HEK293 (cell line): ENCODE measurements at regions not wholly inside any gene's neighbourhood (a gene's known extent, or its start where the extent isn't known, plus 50 kb on each side); places are given as distances from the start of the nearest gene placed in this dataset.

Experiments used
- CTCF ChIA-PET: fragments of 350-600 bp; formaldehyde crosslinking; extraction: SDS; loops from one replicate; lab custom pipeline; 2021; ENCODE audit warnings: antibody characterized with exemption; lab: Yijun Ruan, JAX
- POLR2A ChIA-PET: fragments of 300-600 bp; formaldehyde crosslinking; extraction: SDS; loops from one replicate; lab custom pipeline; 2020; ENCODE audit warnings: antibody characterized with exemption, inconsistent platforms; lab: Yijun Ruan, JAX
- H3K27ac ChIP-seq: fragments of 200-500 bp; sonication (Bioruptor generic); 2 replicates; pipeline ENCODE4 v1.5.1; 2014; ENCODE audit warnings: low read depth, low read length, control low read depth, inconsistent platforms; ENCODE audit errors: extremely low read depth
- H3K36me3 ChIP-seq, 2 experiments: fragments of 200-500 bp in 1 of 2; sonication (Bioruptor generic) in 1 of 2; 1 replicate in 1 of 2; 2 replicates in 1 of 2; pipeline ENCODE4 v1.5.1; 2014 to 2017; ENCODE audit warnings: inconsistent platforms in 2 of 2, low read length in 2 of 2; ENCODE audit not compliant: control insufficient read depth in 2 of 2, insufficient read depth in 1 of 2
- H3K4me1 ChIP-seq: fragments of 200-500 bp; sonication (Bioruptor generic); 2 replicates; pipeline ENCODE4 v1.5.1; 2014; ENCODE audit warnings: mild to moderate bottlenecking, low read length, inconsistent platforms; ENCODE audit not compliant: control insufficient read depth, insufficient read depth
- H3K4me3 ChIP-seq: 2 replicates; pipeline ENCODE4 v1.5.1; 2011; ENCODE audit warnings: low read depth, mild to moderate bottlenecking, control low read depth, low read length, moderate library complexity
- H3K9me3 ChIP-seq: fragments of 200-500 bp; sonication (Bioruptor generic); 2 replicates; pipeline ENCODE4 v1.5.1; 2014; ENCODE audit warnings: low read depth, low read length, inconsistent platforms; ENCODE audit not compliant: control insufficient read depth, insufficient read depth
- GLIS2 ChIP-seq: fragments of 450-650 bp; formaldehyde crosslinking; IDR thresholded peaks from 2 replicates; pipeline ENCODE4 v1.5.1; 2016; ENCODE audit warnings: missing biosample characterization, missing genetic modification characterization
- IKZF3 ChIP-seq: fragments of 450-650 bp; IDR thresholded peaks from 2 replicates; pipeline ENCODE4 v1.5.0; 2018; ENCODE audit warnings: missing biosample characterization, mild to moderate bottlenecking, missing genetic modification characterization, moderate library complexity
- KLF7 ChIP-seq: fragments of 450-650 bp; formaldehyde crosslinking; IDR thresholded peaks from 2 replicates; pipeline ENCODE4 v1.5.1; 2016; ENCODE audit warnings: missing biosample characterization, missing genetic modification characterization, borderline replicate concordance
- MYNN ChIP-seq: fragments of 450-650 bp; formaldehyde crosslinking; IDR thresholded peaks from 2 replicates; pipeline ENCODE4 v1.5.1; 2016; ENCODE audit warnings: missing biosample characterization, missing genetic modification characterization, borderline replicate concordance
- OVOL3 ChIP-seq: fragments of 450-650 bp; formaldehyde crosslinking; IDR thresholded peaks from 2 replicates; pipeline ENCODE4 v1.5.1; 2016; ENCODE audit warnings: missing biosample characterization, missing genetic modification characterization
- REPIN1 ChIP-seq: fragments of 450-650 bp; formaldehyde crosslinking; IDR thresholded peaks from 2 replicates; pipeline ENCODE4 v1.5.1; 2017; ENCODE audit warnings: missing biosample characterization, missing genetic modification characterization, low read depth
- ZBTB48 ChIP-seq: fragments of 450-650 bp; formaldehyde crosslinking; IDR thresholded peaks from 2 replicates; pipeline ENCODE4 v1.5.1; 2016; ENCODE audit warnings: missing biosample characterization, missing genetic modification characterization
- ZNF2 ChIP-seq: fragments of 450-650 bp; formaldehyde crosslinking; IDR thresholded peaks from 2 replicates; pipeline ENCODE4 v1.5.1; 2016; ENCODE audit warnings: missing biosample characterization, missing genetic modification characterization
- ZNF366 ChIP-seq: fragments of 450-650 bp; formaldehyde crosslinking; conservative IDR thresholded peaks from 2 replicates; pipeline ENCODE4 v1.5.1; 2016; ENCODE audit warnings: missing biosample characterization, missing genetic modification characterization
- ZNF548 ChIP-seq: fragments of 450-650 bp; formaldehyde crosslinking; IDR thresholded peaks from 2 replicates; pipeline ENCODE4 v1.5.1; 2016; ENCODE audit warnings: missing biosample characterization, missing genetic modification characterization
- ZNF571 ChIP-seq: fragments of 450-650 bp; formaldehyde crosslinking; IDR thresholded peaks from 2 replicates; pipeline ENCODE4 v1.5.0; 2017; ENCODE audit warnings: missing biosample characterization, missing genetic modification characterization
- ZNF660 ChIP-seq: fragments of 450-650 bp; IDR thresholded peaks from 2 replicates; pipeline ENCODE4 v1.5.1; 2018; ENCODE audit warnings: missing biosample characterization, mild to moderate bottlenecking, missing genetic modification characterization
- ZNF768 ChIP-seq: fragments of 450-650 bp; formaldehyde crosslinking; IDR thresholded peaks from 2 replicates; pipeline ENCODE4 v1.5.1; 2018; ENCODE audit warnings: missing biosample characterization, mild to moderate bottlenecking, missing genetic modification characterization
- TF ChIP-seq, protein P1 (sequence below): fragments of 450-650 bp; formaldehyde crosslinking; IDR thresholded peaks from 2 replicates; pipeline ENCODE4 v1.5.1; 2016; ENCODE audit warnings: missing biosample characterization, missing genetic modification characterization, borderline replicate concordance
- TF ChIP-seq, protein P2 (sequence below): fragments of 450-650 bp; formaldehyde crosslinking; IDR thresholded peaks from 2 replicates; pipeline ENCODE4 v1.5.1; 2016; ENCODE audit warnings: missing biosample characterization, missing genetic modification characterization
- TF ChIP-seq, protein P3 (sequence below): fragments of 450-650 bp; formaldehyde crosslinking; IDR thresholded peaks from 2 replicates; pipeline ENCODE4 v1.5.1; 2016; ENCODE audit warnings: missing biosample characterization, missing genetic modification characterization

DNA sequence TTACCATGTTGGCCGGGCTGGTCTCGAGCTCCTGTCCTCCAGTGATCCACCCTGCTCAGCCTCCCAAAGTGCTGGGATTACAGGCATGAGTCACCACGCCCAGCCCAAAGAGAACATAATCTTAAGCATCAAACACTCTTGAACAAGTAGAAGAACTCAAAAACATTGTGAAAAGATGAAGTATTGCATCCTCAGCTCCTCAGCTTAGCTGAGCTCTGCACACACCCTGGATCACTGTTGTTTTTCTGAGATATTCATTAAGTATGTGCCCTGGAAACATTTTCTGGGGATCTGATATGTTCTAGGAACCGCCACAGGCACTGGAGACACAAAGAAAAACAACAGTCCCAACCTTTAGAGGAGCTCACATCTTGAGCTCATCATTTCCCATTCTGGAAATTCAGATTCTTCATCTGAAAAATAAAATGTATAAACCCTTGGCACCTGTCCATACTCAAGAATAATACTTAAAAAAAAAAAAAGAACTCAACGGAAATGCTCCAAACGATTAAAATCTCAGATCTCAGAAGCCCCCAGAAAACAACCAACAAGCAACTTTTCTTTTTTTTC lies 62.2 kb upstream of the ZNF462 start:
- ChIA-PET CTCF (interaction anchor here (0.6 to 1.1 kb wide), 4 partner anchors 9 to 166 kb away, joined by 3 to 4 read pairs (median 4); no protein-coding TSS in a partner anchor), POLR2A (no interaction called here)
- TF ChIP-seq KLF7 (tag by site-specific recombination) (no peak), OVOL3 (no peak), ZNF366 (no peak), IKZF3 (tag by site-specific recombination) (no peak), ZNF2 (no peak), ZBTB48 (no peak)
- TF ChIP-seq, protein P1, sequence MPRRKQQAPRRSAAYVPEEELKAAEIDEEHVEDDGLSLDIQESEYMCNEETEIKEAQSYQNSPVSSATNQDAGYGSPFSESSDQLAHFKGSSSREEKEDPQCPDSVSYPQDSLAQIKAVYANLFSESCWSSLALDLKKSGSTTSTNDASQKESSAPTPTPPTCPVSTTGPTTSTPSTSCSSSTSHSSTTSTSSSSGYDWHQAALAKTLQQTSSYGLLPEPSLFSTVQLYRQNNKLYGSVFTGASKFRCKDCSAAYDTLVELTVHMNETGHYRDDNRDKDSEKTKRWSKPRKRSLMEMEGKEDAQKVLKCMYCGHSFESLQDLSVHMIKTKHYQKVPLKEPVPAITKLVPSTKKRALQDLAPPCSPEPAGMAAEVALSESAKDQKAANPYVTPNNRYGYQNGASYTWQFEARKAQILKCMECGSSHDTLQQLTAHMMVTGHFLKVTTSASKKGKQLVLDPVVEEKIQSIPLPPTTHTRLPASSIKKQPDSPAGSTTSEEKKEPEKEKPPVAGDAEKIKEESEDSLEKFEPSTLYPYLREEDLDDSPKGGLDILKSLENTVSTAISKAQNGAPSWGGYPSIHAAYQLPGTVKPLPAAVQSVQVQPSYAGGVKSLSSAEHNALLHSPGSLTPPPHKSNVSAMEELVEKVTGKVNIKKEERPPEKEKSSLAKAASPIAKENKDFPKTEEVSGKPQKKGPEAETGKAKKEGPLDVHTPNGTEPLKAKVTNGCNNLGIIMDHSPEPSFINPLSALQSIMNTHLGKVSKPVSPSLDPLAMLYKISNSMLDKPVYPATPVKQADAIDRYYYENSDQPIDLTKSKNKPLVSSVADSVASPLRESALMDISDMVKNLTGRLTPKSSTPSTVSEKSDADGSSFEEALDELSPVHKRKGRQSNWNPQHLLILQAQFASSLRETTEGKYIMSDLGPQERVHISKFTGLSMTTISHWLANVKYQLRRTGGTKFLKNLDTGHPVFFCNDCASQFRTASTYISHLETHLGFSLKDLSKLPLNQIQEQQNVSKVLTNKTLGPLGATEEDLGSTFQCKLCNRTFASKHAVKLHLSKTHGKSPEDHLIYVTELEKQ (tag by site-specific recombination): no peak
- Histone ChIP-seq H3K27ac (no peak overlapping the region), H3K4me3 (no peak overlapping the region), H3K4me1 (no peaks in the 10 kb centered on the region), H3K36me3 (no peaks in the 10 kb centered on the region), H3K9me3 (no peaks in the 10 kb centered on the region)

DNA sequence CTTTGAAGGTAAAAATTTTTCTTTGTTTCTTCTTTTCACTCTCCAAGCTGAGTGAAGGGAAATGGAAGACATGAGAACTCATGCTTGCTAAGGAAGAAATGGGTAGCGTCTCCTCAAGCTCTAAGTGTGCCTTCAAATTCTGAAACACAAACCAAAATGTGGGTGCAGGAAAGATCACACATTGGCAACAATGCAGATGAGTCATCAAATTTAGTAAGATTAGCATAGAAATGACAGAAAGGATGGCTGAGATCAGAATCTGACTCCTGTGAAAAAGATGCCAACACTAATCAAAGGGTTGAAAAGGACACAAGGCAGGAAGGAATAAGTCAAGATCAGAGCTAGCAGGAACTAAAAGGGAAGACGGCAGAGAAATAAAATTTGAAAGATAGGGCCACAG lies 61.1 kb upstream of the ZNF462 start:
- Histone ChIP-seq H3K36me3 (no peaks in the 10 kb centered on the region), H3K27ac (no peak overlapping the region), H3K4me1 (no peaks in the 10 kb centered on the region), H3K4me3 (no peak overlapping the region), H3K9me3 (no peaks in the 10 kb centered on the region)
- ChIA-PET CTCF (no interaction called here), POLR2A (no interaction called here)
- no peak for TF ChIP-seq ZNF548 (tag by site-specific recombination)
- TF ChIP-seq REPIN1 (tag by site-specific recombination): no peak
- no peak for TF ChIP-seq ZNF571
- TF ChIP-seq, protein P2, sequence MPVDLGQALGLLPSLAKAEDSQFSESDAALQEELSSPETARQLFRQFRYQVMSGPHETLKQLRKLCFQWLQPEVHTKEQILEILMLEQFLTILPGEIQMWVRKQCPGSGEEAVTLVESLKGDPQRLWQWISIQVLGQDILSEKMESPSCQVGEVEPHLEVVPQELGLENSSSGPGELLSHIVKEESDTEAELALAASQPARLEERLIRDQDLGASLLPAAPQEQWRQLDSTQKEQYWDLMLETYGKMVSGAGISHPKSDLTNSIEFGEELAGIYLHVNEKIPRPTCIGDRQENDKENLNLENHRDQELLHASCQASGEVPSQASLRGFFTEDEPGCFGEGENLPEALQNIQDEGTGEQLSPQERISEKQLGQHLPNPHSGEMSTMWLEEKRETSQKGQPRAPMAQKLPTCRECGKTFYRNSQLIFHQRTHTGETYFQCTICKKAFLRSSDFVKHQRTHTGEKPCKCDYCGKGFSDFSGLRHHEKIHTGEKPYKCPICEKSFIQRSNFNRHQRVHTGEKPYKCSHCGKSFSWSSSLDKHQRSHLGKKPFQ (tag by site-specific recombination): no peak
- TF ChIP-seq ZNF660: no peak
- no peak for TF ChIP-seq MYNN
- TF ChIP-seq ZNF768 (tag by site-specific recombination): no peak
- TF ChIP-seq, protein P1 (tag by site-specific recombination): no peak
- no peak for TF ChIP-seq GLIS2 (tag by site-specific recombination)
- TF ChIP-seq, protein P3, sequence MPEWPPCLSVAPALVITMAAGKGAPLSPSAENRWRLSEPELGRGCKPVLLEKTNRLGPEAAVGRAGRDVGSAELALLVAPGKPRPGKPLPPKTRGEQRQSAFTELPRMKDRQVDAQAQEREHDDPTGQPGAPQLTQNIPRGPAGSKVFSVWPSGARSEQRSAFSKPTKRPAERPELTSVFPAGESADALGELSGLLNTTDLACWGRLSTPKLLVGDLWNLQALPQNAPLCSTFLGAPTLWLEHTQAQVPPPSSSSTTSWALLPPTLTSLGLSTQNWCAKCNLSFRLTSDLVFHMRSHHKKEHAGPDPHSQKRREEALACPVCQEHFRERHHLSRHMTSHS (tag by site-specific recombination): no peak
